ENCODE measurements at regions not wholly inside any gene's neighbourhood (a gene's known extent, or its start where the extent isn't known, plus 50 kb on each side); places are given as distances from the start of the nearest gene placed in this dataset.

GRCh38 chr13:22040810-22041364 is 370.0 kb downstream of the FGF9 start:
- DNase-seq (ENCODE audit: insufficient read length, low spot score) (no peak), FAIRE-seq (no peak)

- DNase-seq (ENCODE audit: insufficient read length, low spot score) (no peak), FAIRE-seq (no peak)
Measured at GRCh38 chr13:22041741-22042140, 370.9 kb downstream of the FGF9 start.

GRCh38 chr13:22047082-22047784 is 376.4 kb downstream of the FGF9 start:
- DNase-seq (ENCODE audit: insufficient read length, low spot score) (no peak), FAIRE-seq (no peak)

GRCh38 chr13:22047785-22048104 is 376.9 kb downstream of the FGF9 start:
- FAIRE-seq (no peak), DNase-seq (ENCODE audit: insufficient read length, low spot score) (no peak)

GRCh38 chr13:22049384-22049783 is 378.5 kb downstream of the FGF9 start:
- DNase-seq (ENCODE audit: insufficient read length, low spot score) (no peak), FAIRE-seq (no peak)

GRCh38 chr13:22050951-22051563 is 380.2 kb downstream of the FGF9 start:
- FAIRE-seq, result no peak
- no peak for DNase-seq (ENCODE audit: insufficient read length, low spot score)

GRCh38 chr13:22053053-22053452 is 382.2 kb downstream of the FGF9 start:
- FAIRE-seq (no peak), DNase-seq (ENCODE audit: insufficient read length, low spot score) (no peak)

GRCh38 chr13:22055259-22055658 is 384.4 kb downstream of the FGF9 start:
- FAIRE-seq (no peak), DNase-seq (ENCODE audit: insufficient read length, low spot score) (no peak)

GRCh38 chr13:22060187-22060586 is 389.3 kb downstream of the FGF9 start:
- no peak for FAIRE-seq
- DNase-seq (ENCODE audit: insufficient read length, low spot score), result no peak

GRCh38 chr13:22061371-22061805 is 390.5 kb downstream of the FGF9 start:
- FAIRE-seq, result no peak
- DNase-seq (ENCODE audit: insufficient read length, low spot score), result no peak

- FAIRE-seq (peak; percentile 94), DNase-seq (ENCODE audit: insufficient read length, low spot score) (no peak)
Measured at GRCh38 chr13:22061806-22062391, 391.0 kb downstream of the FGF9 start.

- peak; percentile 26 for FAIRE-seq
- DNase-seq (ENCODE audit: insufficient read length, low spot score), result no peak
Measured at GRCh38 chr13:22062478-22063205, 391.8 kb downstream of the FGF9 start.

- no peak for FAIRE-seq
Measured at GRCh38 chr13:22063416-22064124, 392.7 kb downstream of the FGF9 start.

GRCh38 chr13:22064854-22065620 is 394.2 kb downstream of the FGF9 start:
- FAIRE-seq (no peak), DNase-seq (ENCODE audit: insufficient read length, low spot score) (no peak)

More at GRCh38 chr13:22063416-22064124, 392.7 kb downstream of the FGF9 start:
- no peak for DNase-seq (ENCODE audit: insufficient read length, low spot score)

GRCh38 chr13:22073718-22074117 is 402.8 kb downstream of the FGF9 start:
- no peak for DNase-seq (ENCODE audit: insufficient read length, low spot score)

GRCh38 chr13:22074403-22074802 is 403.5 kb downstream of the FGF9 start:
- DNase-seq (ENCODE audit: insufficient read length, low spot score) (no peak), FAIRE-seq (peak; percentile 8)

More at GRCh38 chr13:22073718-22074117, 402.8 kb downstream of the FGF9 start:
- FAIRE-seq, result peak; percentile 70

GRCh38 chr13:22076658-22077057 is 405.8 kb downstream of the FGF9 start:
- DNase-seq (ENCODE audit: insufficient read length, low spot score), result no peak
- peak; percentile 61 for FAIRE-seq

GRCh38 chr13:22077205-22077683 is 406.4 kb downstream of the FGF9 start:
- no peak for DNase-seq (ENCODE audit: insufficient read length, low spot score)

GRCh38 chr13:22077764-22078163 is 406.9 kb downstream of the FGF9 start:
- FAIRE-seq, result no peak

More at GRCh38 chr13:22077205-22077683, 406.4 kb downstream of the FGF9 start:
- no peak for FAIRE-seq

GRCh38 chr13:22079961-22080360 is 409.1 kb downstream of the FGF9 start:
- no peak for FAIRE-seq

More at GRCh38 chr13:22077764-22078163, 406.9 kb downstream of the FGF9 start:
- DNase-seq (ENCODE audit: insufficient read length, low spot score), result no peak

More at GRCh38 chr13:22079961-22080360, 409.1 kb downstream of the FGF9 start:
- DNase-seq (ENCODE audit: insufficient read length, low spot score), result no peak

Data from GM19239 (cell line).